Suprapubic skin (tissue), 4 donors: ENCODE measurements at regions not wholly inside any gene's neighbourhood (a gene's known extent, or its start where the extent isn't known, plus 50 kb on each side); places are given as distances from the start of the nearest gene placed in this dataset.

Experiments
- EP300 ChIP-seq: sonication (generic); formaldehyde crosslinking; IDR thresholded peaks from one replicate; pipeline ENCODE4 v1.6.1; 2017; ENCODE audit warnings: antibody characterized with exemption
- POLR2AphosphoS5 ChIP-seq, 3 donors: sonication (generic); formaldehyde crosslinking; IDR thresholded peaks; one replicate each; pipeline ENCODE4 v1.6.1; 2017; ENCODE audit warnings: antibody characterized with exemption in 3 of 3
- TF ChIP-seq, protein P1 (sequence below), 2 donors: fragments of 200-600 bp in 1 of 2; fragments of 450-650 bp in 1 of 2; sonication (generic) in 1 of 2; IDR thresholded peaks; one replicate each; pipeline ENCODE4 v1.5.1; 2016 to 2019; ENCODE audit warnings: antibody characterized with exemption in 2 of 2, mild to moderate bottlenecking in 1 of 2, moderate library complexity in 1 of 2

DNA sequence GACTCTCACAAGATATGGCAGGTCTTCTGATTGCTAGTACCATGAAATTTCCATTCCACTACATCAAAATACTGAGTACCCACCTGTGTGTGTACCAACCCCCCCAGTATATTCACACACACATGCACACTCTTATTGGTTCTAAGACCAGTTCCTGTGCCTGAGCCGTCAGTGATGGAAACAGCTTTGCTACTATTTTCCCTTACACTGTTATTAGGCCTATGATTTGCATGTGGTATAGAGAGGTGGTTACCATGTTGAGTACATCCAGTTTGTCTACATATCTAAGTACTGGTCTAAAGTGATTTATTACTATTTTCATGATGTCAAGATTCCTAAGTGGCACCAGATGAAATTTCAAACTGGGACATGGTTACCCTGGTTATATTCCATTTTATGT lies 459.9 kb downstream of the BCKDHB start:
- TF ChIP-seq EP300 (no peak), POLR2AphosphoS5 (IDR thresholded peaks at IDR 0.05) (no peak)
- TF ChIP-seq, protein P1, sequence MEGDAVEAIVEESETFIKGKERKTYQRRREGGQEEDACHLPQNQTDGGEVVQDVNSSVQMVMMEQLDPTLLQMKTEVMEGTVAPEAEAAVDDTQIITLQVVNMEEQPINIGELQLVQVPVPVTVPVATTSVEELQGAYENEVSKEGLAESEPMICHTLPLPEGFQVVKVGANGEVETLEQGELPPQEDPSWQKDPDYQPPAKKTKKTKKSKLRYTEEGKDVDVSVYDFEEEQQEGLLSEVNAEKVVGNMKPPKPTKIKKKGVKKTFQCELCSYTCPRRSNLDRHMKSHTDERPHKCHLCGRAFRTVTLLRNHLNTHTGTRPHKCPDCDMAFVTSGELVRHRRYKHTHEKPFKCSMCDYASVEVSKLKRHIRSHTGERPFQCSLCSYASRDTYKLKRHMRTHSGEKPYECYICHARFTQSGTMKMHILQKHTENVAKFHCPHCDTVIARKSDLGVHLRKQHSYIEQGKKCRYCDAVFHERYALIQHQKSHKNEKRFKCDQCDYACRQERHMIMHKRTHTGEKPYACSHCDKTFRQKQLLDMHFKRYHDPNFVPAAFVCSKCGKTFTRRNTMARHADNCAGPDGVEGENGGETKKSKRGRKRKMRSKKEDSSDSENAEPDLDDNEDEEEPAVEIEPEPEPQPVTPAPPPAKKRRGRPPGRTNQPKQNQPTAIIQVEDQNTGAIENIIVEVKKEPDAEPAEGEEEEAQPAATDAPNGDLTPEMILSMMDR (IDR thresholded peaks at IDR 0.05), result no peak
